ENCODE measurements at regions not wholly inside any gene's neighbourhood (a gene's known extent, or its start where the extent isn't known, plus 50 kb on each side); places are given as distances from the start of the nearest gene placed in this dataset.

DNA sequence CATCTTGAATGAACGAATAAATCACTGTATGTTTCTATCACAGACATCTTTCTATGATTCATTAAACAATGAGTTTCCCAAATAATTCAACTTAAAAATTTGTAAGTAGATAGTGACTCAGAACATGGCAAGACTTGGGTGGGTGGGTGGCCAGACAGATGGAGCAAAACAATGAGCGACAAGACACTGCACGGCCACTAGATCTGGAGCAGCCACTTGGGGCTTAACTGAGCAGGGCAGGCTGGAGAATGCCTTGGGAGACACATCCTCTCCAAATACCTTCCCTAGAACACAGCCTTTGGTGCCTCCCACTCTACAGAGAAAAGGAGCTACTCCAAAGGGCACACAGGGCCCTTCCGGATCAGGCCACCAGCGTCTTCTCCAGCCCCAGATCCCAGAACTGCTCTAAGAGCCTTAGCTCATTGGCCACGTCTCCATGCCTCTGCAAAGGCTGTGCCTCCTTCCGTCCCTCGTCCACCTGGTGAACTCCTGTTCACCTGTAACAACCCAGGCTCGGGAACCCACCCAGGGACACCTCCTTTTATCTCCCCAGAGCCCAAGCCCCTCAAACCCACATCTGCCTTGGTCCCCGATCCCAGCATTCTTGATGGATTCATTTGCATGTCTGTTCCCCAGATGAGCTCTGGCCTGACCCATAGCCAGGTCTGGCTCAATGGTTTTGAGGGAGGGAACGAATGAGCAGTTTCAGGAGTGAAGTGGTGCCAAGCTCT lies 134.9 kb upstream of the IQSEC1 start:
- no peak for DNase-seq

DNA sequence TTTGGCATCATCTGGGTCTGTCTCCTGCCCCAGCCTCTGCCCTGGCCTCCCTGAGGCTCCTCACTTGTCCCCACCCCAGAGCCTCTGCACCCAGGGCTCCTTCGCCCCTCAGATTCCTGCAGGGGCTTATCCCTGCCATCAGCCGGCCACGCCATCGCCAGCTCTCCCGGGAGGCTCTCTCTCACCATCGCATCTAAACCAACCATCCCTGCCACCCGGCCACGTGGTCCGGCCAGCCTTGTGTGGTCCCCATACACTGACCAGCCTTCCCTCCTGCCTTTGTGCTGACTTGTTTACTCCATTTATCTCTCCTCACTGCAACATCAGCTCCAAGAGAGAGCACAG lies 134.3 kb upstream of the IQSEC1 start:
- no peak for DNase-seq

DNA sequence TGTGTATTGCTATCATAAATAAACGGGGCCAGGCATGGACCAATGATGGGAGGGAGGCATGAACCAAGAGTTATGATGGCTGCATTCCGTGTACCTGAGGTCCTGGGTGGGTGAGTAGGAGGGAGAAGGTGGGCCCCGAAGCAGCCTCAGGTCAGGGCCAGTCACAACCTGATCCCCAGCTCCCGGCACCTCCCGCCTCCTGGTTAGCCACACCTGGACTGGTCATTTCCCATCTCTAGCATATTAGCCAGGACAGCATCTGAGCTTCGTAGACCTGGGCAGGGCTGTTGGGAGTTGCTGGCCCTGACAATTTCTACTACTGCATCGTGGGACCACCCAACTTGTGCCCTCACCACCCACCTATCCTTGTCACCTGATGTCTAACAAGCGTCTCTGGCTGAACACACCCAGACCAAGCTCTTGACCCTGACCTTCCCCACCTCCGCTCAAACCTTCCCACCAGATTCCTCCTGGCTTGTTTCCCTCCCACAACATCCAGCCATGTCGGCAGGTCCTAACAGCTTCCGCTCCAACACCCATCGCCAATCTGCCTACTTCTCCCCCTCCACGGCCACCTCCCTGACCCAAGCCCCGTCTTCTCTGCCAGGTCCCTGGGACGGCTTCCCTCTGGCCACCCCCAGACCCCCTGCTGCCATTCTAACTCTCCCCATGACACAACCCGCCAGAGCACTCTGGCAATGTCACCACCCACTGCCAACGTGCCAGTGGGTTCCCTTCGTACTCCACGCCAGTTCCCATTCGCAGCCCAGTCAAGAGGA lies 133.8 kb upstream of the IQSEC1 start:
- DNase-seq: no peak

DNA sequence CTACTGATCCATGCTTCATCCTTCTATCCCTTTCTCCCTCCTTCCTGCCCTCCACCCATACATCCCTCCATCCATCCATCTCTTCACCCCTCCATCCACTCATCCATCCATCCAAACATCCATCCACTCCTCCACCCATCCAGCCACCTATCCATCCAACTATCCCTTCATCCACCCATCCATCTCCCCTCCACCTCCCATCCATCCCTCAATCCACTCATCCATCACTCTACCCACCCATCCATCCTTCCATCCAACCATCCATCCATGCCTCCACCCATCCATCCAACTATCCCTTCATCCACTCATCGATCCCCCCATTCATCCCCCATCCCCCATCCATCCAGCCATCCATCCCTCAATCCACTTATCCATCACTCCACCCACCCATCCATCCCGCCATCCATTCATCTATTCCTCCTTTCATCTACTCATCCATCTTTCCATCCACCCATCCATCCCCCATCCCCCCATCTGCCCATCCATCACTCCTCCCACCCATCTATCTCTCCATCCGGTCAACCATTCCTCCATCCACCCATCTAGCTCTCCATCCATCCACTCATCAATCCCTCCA lies 132.4 kb upstream of the IQSEC1 start:
- no peak for DNase-seq

DNA sequence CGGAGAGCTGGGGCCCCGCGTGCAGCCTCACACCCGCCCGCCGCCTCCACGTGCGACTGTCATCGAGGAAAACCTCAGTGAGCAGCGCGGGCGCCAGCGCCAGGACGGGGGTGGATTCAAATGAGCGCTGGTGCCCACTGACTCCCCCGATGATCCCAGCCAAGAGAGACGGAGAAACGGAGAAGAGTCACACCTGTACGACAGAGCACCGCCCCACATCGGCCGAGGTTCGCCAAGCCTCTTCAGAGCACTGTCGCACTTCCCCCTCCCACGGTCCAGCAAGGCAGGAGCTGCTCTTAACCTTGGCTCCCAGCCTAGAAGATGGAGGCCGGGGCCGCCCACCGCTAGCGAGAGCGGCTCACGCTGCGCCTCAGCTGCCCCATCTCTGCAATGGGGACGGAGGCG lies 130.9 kb upstream of the IQSEC1 start:
- DNase-seq: no peak

DNA sequence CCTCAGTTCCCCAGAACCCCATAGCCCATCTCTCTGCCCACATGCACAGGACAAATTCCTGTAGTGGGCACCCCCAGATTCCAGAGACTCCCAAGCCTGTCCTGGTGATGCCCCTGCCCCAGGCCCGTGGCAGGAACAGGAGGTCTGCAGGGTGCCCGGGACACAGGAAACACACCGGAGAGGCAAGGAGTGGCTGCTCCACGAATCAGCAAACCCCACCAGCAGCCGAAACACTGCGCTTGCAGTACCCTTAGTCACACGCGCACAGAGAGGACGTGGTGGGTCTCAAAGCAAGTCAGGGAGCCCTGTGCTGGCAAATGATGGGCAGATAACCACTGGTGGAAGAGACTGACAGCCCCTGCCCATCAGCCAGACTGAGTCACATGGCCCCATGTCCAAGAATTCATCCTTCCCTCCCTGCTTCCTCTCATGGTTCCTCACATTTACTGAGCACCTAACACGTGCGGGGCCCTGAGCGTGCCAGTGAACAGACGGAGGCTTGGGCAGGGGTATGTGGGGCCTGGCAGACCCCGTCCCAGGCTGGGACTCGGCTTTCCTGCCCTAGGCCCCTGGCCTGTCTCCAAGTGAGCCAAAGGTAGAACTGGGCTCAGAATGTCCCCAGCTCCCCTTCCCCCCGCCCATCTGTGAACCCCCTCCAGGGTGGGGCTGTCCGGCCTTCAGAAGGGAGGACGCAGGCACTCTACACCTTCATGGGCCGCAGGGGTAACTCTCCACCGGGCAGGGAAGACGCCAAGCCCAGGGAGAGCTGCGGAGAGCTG lies 130.4 kb upstream of the IQSEC1 start:
- no peak for DNase-seq

DNA sequence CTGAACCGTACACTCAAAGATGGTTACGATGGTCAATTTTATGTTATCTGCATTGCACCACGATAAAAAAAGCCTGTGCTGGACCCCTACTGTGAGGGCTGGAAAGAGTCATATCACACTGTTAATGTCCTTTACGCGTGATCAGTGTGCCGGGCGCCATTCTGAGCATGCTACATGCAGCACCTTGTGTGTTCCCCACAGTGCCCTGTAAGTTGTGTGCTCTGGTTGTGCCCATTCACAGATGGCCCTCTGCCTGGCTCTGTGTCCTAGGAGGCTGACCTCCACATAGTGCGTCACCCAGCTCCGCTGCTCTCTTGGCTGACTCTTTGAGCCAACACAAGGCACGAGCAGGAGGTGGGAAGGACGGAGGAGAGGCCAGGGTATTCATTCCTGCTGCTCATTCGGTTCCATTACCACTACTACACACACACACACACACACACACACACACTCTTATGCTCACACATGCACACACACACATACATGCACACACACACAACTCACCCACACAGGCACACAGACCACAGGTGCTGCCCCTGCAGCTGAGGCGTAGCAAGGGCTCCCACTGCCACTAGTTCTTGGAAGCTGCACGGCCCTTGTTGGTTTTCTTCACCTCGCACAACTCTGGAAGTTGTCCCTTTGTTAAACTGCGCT lies 129.6 kb upstream of the IQSEC1 start:
- DNase-seq: no peak

DNA sequence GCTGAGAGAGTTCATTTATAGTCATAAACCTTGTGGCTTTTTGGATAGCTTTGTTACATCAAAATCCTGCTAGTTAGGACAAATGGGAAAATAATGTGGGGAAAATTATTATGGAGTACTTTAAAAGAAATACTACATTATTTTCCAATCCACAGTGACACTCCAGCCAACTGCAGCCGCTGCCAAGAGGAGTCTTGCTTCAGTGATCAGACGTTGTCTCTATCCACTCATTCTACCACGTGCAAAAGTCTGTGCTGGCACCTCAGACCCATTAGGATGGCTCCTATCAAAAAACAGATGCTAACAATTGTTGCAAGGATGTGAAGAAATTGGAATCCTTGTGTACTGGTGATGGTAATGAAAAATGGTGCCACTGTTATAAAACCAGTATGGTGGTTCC lies 128.6 kb upstream of the IQSEC1 start:
- DNase-seq: no peak

DNA sequence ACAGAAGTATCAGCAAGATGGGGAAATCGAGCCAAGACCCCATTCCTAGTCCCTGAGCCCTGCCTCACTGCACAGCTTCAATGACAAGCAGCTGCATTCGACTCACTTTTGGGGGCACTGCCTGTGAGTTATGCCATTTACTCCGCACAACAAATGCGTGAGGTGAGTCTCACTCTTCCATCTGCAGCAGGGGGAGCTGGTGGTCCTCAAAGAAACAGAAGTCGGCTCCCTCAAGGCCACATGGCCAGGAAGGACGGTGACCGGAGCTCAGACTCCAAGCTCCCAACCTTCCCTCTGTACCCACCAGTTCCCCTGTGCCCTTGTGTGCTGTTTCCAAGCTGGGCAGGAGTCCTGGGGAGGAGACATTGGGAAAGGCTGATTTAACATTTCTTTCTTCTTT lies 127.7 kb upstream of the IQSEC1 start:
- no peak for DNase-seq

DNA sequence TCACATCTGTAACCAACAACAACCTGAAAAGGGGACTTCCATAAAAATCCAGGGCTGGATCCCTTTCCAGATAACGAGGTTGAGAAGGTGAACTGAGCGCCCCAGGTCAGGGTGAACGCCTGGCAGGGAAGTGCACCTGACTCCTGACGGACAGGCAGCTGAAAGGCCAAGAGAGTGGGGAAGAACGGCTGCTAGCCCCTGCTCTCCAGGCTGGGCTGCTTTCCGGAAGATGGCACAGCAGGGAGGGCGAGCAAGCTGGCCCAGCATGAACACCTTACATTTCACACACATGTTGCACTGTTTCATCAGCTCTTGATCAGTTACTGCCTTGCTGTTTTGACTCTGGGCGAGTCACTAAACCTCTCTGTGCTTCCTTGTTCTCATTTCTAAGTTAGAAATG lies 127.2 kb upstream of the IQSEC1 start:
- DNase-seq: no peak

DNA sequence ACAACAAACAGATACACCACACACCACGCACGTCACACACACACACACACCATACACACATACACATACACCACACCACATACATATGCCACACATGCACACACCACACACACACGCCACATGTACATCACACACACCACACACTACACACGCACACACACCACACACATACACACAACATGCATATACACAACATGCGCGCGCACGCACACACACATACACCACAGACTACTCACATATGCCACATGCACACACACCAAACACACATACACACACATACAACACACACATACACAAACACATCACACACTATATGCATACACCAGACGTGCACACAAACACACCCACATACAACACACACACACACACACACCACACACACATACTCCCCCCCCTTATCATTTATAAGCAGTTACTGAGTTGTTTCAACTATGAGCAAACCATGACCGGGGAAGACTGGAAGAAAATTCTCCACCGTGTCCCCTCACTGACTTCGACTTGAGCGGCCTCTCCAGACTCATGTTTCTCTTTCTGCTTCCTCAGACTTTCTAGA lies 126.7 kb upstream of the IQSEC1 start:
- DNase-seq: no peak

DNA sequence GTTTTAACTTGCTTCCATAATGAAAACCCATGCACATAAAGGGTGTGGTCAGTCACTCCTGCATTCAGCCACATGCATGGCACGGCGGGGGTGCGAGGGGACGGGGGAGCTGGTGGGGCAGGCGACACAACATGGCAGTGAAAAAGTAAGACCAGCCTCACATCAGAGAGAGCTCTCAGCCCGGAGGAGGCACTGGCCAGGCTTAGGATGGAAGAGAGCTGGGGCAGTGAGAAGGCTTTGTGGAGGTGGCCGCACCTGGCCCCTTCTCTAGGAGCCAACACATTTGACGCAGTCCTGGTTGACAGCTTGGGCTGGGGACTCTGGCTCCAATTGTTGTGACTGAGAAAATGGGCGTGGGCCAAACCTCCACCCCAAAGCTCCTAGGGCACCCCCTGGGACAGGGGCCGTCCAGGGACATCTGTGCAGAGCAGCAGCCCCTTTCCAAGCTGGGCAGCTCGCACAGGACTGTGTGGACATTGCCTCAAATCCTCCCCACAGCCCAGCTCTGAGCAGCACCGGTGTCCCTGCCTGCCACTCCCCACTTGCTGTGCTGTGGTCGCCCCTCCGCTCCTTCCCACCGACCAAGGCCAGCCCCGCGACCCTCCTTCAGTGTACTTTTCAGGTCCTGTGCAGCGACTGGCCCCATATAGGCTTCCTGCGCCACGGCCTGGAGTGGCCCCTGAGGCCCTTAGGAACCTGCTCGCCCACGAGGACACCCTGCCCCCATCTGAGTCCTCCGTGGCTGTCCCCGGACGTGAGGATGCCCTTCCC lies 126.0 kb upstream of the IQSEC1 start:
- DNase-seq: no peak

DNA sequence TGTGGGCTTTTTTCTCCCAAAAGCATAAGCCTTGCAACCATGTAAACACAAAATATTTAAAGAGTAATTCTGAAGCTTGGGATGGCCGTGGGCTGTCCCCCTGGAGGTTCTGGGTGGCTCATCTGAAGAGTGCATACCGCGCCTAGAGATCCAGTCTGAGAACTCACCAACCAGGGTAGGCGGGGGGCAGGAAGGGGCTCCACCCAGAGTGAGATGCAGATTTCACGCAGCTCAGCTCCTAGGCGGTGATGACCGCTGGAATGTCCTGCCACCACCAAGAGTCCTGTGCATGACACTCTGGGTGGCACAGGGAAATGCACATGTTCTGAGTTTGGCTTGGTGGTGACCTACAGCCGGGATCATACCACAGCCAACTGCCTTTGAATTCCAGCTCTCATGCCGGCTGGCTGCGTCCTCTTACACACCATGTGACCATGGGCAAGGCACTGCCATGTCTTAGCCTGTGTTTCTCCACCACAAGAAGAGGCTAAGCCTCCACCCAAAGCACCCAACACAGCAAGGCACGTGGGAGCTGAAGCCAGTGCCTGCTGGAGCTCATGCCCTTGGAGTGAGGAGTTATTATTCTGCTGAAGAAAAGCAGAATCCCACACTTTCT lies 125.1 kb upstream of the IQSEC1 start:
- DNase-seq: no peak

DNA sequence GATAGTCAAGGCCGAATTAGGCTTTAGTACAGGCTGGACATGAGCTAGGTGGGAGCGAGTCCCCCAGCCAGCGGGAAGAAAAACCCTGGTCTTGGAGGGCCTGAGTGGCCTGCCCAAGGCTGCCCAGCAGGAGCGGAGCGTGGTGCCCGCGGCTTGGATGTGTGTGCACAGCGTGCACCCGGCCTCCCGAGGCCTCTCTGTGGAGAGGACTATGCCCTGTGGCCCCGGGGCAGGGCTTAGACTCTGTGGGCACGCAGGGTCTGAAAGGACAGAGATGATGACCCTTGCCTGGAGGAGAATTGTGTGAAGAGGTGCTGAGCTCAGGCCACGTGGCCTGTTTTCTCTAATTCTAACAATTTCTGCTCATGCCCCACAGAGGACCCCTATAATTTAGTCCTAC lies 124.6 kb upstream of the IQSEC1 start:
- DNase-seq: no peak

DNA sequence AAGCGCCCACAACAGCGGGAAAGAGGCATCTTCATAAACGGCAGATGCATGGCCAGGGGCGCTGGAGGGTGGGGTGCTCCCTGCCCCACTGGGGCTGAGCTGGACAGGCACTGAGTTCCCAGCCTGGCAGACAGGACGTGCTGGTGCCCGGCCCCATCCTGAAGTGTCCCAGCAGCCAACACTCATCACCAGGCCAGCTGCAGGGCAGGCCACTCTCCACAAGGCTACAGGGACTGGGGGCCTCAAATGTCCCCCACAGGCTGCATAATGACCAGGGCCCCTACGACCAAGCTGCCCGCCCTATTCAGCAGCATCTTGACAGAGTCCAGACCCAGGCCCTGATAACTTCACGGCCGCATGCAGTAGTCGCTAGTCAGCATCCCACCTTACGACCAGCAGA lies 124.1 kb upstream of the IQSEC1 start:
- DNase-seq: no peak

DNA sequence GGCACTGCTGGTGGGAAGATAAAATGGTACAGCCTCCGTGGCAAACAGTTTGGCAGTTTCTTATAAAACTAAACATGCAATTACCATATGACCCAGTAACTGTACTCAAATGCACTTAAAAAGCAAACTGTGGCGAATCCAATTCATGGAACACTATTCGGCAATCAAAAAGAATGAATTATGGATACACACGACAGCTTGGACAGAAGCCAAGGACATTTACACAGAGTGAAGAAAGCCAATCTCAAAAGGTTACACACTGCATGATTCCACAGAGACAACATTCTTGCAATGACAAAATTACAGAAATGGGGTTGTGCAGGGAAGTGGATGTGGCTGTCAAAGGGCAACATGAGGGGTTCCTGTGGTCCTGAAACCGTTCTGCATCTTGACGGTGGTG lies 122.1 kb upstream of the IQSEC1 start:
- DNase-seq: no peak

DNA sequence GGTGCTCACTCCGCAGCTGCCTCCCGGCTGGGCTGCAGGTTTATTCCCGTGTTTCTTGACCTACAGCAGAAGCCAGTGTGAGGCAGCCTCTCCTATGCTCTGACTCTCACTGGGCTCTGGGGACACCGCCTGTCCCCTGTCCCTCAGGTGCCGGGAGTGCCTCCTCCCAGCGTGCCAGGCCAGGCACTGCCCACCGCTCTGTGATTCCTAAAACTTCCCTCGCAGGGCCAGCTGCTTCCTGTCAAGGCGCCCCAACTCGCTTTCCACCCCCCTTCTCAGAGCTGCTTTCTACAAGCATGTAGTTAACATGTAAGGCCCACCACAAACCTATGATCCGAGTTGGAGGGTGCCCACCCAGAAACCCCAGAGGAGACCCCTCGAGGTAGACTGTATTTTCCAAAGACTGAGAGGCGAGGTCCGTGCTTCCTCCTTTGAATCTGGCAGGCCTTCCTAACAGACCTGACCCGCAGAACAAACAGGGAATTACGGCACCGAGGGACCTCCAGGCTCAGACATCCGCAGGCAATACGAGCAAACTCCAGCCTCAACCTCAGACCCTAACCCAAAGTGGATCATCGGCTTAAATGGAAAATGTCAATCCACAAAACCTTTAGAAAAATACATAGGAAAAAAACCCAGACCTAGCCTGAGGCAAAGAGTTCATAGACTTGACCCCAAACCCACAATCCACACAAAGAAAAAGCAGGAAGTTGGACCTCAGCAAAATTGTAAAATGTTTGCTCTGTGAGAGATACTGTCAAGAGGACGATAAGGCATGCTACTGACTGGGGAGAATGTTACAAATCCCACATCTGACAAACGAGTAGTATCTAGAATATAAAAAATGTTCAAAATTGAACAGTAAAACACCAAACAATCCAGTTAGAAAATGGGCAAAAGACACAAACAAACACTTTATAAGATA lies 121.3 kb upstream of the IQSEC1 start:
- DNase-seq: no peak

DNA sequence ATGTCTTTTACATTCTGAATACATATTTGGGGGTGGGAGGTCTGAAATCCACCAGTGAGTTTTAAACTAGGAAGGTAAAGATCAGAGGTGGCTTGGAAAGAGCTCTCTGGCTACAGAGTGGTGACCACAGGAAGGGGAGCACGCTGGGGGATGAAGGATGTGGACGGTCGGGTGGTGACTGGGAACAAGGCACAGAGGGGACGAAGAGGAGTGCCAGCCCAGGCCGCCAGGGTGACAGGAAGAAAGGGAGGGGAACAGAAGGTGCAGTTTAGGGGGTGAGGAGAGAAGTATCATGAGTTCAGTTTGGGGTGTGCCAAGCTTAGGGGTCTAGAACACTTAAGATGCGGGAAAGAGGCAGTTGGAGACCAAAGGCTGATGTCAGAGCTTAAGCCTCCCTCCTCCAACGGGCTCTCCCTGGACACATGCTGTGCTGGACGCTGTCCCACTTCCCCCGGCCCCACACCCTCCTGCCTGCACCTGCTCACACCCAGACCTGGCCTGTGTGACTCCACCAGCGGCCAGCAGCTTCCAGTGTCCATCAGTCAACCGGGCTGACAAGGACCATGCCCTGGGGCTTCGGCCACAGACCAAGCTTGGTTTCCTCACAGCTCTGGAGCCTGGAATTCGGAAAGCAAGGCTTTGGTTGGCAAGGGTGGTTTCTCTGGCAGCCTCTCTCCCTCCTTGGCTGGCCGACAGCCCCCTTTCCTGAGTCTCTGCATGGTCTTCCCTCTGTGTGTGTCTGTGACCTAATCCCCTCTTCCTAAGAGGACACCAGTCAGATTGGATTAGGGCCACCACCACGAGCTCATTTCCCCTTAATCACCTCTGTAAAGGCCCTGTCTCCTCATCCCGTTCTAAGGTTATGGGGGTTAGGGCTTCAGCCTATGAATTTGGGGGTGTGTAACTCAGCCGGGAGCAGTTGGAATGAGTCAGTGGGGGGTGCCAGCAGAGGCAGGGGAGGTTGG lies 120.4 kb upstream of the IQSEC1 start:
- DNase-seq: no peak

Data from CD4-positive, alpha-beta T cell treated with Interleukin-12 subunit alpha and Interleukin-12 subunit beta, for 1 hour (primary cell).